ENCODE measurements at regions not wholly inside any gene's neighbourhood (a gene's known extent, or its start where the extent isn't known, plus 50 kb on each side); places are given as distances from the start of the nearest gene placed in this dataset.

DNA sequence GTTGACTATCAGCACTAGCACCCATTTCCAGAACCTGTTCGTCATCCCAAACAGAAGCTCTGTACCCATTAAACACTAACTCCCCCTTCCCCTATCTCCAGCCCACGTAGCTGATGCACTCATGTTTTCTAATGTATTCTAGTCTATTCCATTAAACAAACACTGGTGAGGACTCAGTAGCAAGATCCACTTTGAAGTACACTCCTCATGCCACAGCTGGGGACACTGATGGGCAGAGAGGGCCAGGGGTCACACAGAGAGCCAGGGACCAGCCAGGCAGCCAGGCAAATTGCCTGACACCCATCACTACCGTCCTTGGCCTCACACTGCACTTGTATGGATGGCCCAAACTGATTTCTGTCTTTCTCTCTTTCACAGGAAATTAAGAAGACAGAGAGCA is 269.9 kb upstream of the DIO3 start:
- Histone ChIP-seq H3K4ac (ENCODE audit: low read depth, low read length) (no peak overlapping the region), H2AK9ac (replicated peaks; ENCODE audit: low read depth, low read length, poor library complexity) (no peak overlapping the region), H4K5ac (ENCODE audit: low read depth, low read length) (no peak overlapping the region), H3K23ac (ENCODE audit: low read depth, low read length) (no peak overlapping the region), H2BK5ac (ENCODE audit: low read depth, low read length, poor library complexity, severe bottlenecking) (no peak overlapping the region), H3K9ac (ENCODE audit: low read depth, low read length) (no peak overlapping the region), H3K27me3 (ENCODE audit: control insufficient read depth, insufficient read depth, low read length) (peaks cover 9% of the 10 kb centered on the region; the same call in 1 of the 2 replicates), H3K4me3 (ENCODE audit: insufficient read depth, low read depth, low read length) (no peak overlapping the region), H4K20me1 (ENCODE audit: insufficient read depth, low read length) (no peaks in the 10 kb centered on the region), H4K91ac (ENCODE audit: insufficient read depth, low read depth, low read length) (no peak overlapping the region), H2AFZ (replicated peaks; ENCODE audit: low read length, poor library complexity) (no peak overlapping the region), H3K4me2 (ENCODE audit: low read depth, low read length) (no peak overlapping the region), H4K8ac (ENCODE audit: low read depth in 2 of 2, low read length in 2 of 2) (no peak overlapping the region), H2BK20ac (ENCODE audit: low read depth, low read length) (no peak overlapping the region), H2BK120ac (ENCODE audit: low read depth, low read length) (no peak overlapping the region), H3K14ac (replicated peaks; ENCODE audit: low read depth, low read length) (no peak overlapping the region), H2BK15ac (ENCODE audit: low read depth, low read length) (no peak overlapping the region), H2AK5ac (ENCODE audit: low read depth, low read length) (no peak overlapping the region), H3K4me1 (ENCODE audit: control insufficient read depth, insufficient read depth, low read length) (no peaks in the 10 kb centered on the region), H3K56ac (ENCODE audit: extremely low read depth, insufficient read depth, low read length) (no peak overlapping the region), H3K9me1 (ENCODE audit: insufficient read depth, low read length) (no peaks in the 10 kb centered on the region), H3K79me1 (ENCODE audit: low read depth in 1 of 2, low read length in 2 of 2) (no peaks in the 10 kb centered on the region), H3K18ac (ENCODE audit: low read depth, low read length) (no peak overlapping the region), H3K27ac (ENCODE audit: insufficient read depth, low read length) (no peak overlapping the region), H3K36me3 (ENCODE audit: control insufficient read depth, insufficient read depth, low read length) (no peaks in the 10 kb centered on the region), H3K9me3 (ENCODE audit: control insufficient read depth, insufficient read depth, low read length) (no peaks in the 10 kb centered on the region)
- TF ChIP-seq POLR2A (IDR thresholded peaks at IDR 0.05; ENCODE audit: low read depth, low read length) (no peak), NFE2L2 (IDR thresholded peaks at IDR 0.05; ENCODE audit: low read depth, low read length) (no peak), MXI1 (IDR thresholded peaks at IDR 0.05; ENCODE audit: borderline replicate concordance, low read depth, low read length) (no peak), RCOR1 (IDR thresholded peaks at IDR 0.05; ENCODE audit: insufficient replicate concordance, low read length) (no peak)
- TF ChIP-seq, protein P1, sequence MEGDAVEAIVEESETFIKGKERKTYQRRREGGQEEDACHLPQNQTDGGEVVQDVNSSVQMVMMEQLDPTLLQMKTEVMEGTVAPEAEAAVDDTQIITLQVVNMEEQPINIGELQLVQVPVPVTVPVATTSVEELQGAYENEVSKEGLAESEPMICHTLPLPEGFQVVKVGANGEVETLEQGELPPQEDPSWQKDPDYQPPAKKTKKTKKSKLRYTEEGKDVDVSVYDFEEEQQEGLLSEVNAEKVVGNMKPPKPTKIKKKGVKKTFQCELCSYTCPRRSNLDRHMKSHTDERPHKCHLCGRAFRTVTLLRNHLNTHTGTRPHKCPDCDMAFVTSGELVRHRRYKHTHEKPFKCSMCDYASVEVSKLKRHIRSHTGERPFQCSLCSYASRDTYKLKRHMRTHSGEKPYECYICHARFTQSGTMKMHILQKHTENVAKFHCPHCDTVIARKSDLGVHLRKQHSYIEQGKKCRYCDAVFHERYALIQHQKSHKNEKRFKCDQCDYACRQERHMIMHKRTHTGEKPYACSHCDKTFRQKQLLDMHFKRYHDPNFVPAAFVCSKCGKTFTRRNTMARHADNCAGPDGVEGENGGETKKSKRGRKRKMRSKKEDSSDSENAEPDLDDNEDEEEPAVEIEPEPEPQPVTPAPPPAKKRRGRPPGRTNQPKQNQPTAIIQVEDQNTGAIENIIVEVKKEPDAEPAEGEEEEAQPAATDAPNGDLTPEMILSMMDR (conservative IDR thresholded peaks at IDR 0.05; ENCODE audit: low read depth, low read length), result no peak
- no peak for DNase-seq
- BruUV-seq (replicated peaks), result no TSS peak
- dilution Hi-C loops (cut with HindIII; ENCODE audit: low sequenced_read_pairs, unreplicated experiment), result no loop called here
- CTCF ChIA-PET, result no interaction called here
- in situ Hi-C loops (cut with MboI; ENCODE audit: low sequenced_read_pairs), result no loop called here
- no peak for ATAC-seq (ENCODE audit: low read depth)
- POLR2A ChIA-PET (ENCODE audit: unreplicated experiment), result no interaction called here
- WGBS, 2 experiments (ENCODE audit: extremely low coverage in 2 of 2, insufficient read length in 1 of 2), result 60% methylated on average over 1 of the region's 3 CpGs; no CpG with 5 or more reads in 1 of the 2 experiments
- intact Hi-C loops (cut with micrococcal nuclease), result no loop called here
